CMK (cell line): ENCODE measurements at regions not wholly inside any gene's neighbourhood (a gene's known extent, or its start where the extent isn't known, plus 50 kb on each side); places are given as distances from the start of the nearest gene placed in this dataset.
"Not testable (repeated sequence)": the region's sequence is repeated elsewhere in the genome, so short reads cannot be mapped to it uniquely, and the experiment has no call there.

Experiments used
- DNase-seq: peaks from one replicate; pipeline ENCODE4 v3.0.0-alpha.2; 2010; ENCODE audit warnings: low read depth

GRCh38 chr4:66837279-66837922 lies 707.9 kb downstream of the CENPC start:
- no peak for DNase-seq

GRCh38 chr4:66829310-66829709 lies 716.0 kb downstream of the CENPC start:
- no peak for DNase-seq

- no peak for DNase-seq
These were observed 724.6 kb downstream of the CENPC start for GRCh38 chr4:66820681-66821080.

- DNase-seq: no peak
These were observed 731.0 kb downstream of the CENPC start for GRCh38 chr4:66814277-66814676.

- no peak for DNase-seq
These were observed 739.7 kb downstream of the CENPC start for GRCh38 chr4:66805582-66805981.

GRCh38 chr4:66804979-66805378 lies 740.3 kb downstream of the CENPC start:
- DNase-seq: no peak

GRCh38 chr4:66797608-66798007 lies 747.7 kb downstream of the CENPC start:
- DNase-seq: no peak

GRCh38 chr4:66795724-66796123 lies 749.6 kb downstream of the CENPC start:
- no peak for DNase-seq

GRCh38 chr4:66794390-66795034 lies 750.8 kb downstream of the CENPC start:
- DNase-seq: no peak

GRCh38 chr4:66791686-66792085 lies 753.6 kb downstream of the CENPC start:
- no peak for DNase-seq

- no peak for DNase-seq
These were observed 759.8 kb downstream of the CENPC start for GRCh38 chr4:66785479-66785878.

- DNase-seq: not testable (repeated sequence)
These were observed 762.6 kb downstream of the CENPC start for GRCh38 chr4:66782751-66783150.

GRCh38 chr4:66777097-66777496 lies 768.2 kb downstream of the CENPC start:
- DNase-seq: no peak

GRCh38 chr4:66769441-66769840 lies 775.9 kb downstream of the CENPC start:
- no peak for DNase-seq

- no peak for DNase-seq
These were observed 777.9 kb downstream of the CENPC start for GRCh38 chr4:66767442-66767841.

- DNase-seq: no peak
These were observed 778.7 kb downstream of the CENPC start for GRCh38 chr4:66766557-66766956.

GRCh38 chr4:66750273-66750672 lies 795.0 kb downstream of the CENPC start:
- DNase-seq: no peak

- DNase-seq: not testable (repeated sequence)
These were observed 798.4 kb downstream of the CENPC start for GRCh38 chr4:66746918-66747317.

- no peak for DNase-seq
These were observed 804.2 kb downstream of the CENPC start for GRCh38 chr4:66741081-66741480.

- DNase-seq: no peak
These were observed 808.7 kb downstream of the CENPC start for GRCh38 chr4:66736606-66737005.

GRCh38 chr4:66728280-66728679 lies 817.0 kb downstream of the CENPC start:
- DNase-seq: no peak

GRCh38 chr4:66712301-66712921 lies 832.9 kb downstream of the CENPC start:
- not testable (repeated sequence) for DNase-seq

- no peak for DNase-seq
These were observed 841.1 kb downstream of the CENPC start for GRCh38 chr4:66704243-66704642.

- DNase-seq: no peak
These were observed 850.6 kb downstream of the CENPC start for GRCh38 chr4:66694739-66695138.
